ENCODE measurements at regions not wholly inside any gene's neighbourhood (a gene's known extent, or its start where the extent isn't known, plus 50 kb on each side); places are given as distances from the start of the nearest gene placed in this dataset.
"Not testable (repeated sequence)": the region's sequence is repeated elsewhere in the genome, so short reads cannot be mapped to it uniquely, and the experiment has no call there.

- no peak for DNase-seq (ENCODE audit: low spot score)
Observed at GRCh38 chr15:81723113-81723651, 322.6 kb downstream of the MEX3B start.

DNA sequence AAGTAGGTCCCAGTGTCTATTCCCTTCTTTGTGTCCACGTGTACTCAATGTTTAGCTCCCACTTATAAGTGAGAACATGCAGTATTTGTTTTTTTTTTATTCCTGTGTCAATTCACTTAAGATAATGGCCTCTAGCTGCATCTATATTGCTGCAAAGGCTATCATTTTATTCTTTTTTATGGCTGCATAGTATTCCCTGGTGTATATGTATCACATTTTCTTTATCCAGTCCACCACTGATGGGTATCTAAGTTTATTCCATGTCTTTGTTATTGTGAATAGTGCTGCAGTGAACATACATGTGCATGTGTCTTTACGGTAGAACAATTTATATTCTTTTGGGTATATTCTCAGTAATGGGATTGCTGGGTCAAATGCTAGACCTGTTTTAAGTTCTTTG is 329.4 kb downstream of the MEX3B start:
- not testable (repeated sequence) for DNase-seq (ENCODE audit: low spot score)

- DNase-seq (ENCODE audit: low spot score) = no peak
Observed at GRCh38 chr15:81710328-81710727, 335.5 kb downstream of the MEX3B start.

- not testable (repeated sequence) for DNase-seq (ENCODE audit: low spot score)
Observed at GRCh38 chr15:81706816-81707346, 332.9 kb upstream of the TMC3 start.

DNA sequence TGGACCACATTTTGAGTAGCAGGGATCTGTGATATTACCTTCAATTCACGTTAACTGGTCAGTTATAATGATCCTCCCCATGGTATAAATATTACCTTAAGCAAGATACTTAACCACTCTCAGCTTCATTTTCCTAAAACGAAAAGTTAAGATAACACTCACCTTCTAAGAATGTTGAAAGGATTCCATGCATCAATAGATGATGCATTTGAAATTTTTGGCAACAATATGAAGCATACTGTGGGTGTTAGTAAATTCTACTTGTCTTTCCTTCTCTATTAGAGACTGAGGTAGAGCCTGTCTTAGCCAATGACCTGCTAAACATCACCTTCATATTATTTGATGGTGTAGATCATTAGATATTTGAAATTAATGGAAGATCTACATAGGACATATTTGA is 331.7 kb upstream of the TMC3 start:
- DNase-seq (ENCODE audit: low spot score) = not testable (repeated sequence)

- no peak for DNase-seq (ENCODE audit: low spot score)
Observed at GRCh38 chr15:81686021-81686420, 312.0 kb upstream of the TMC3 start.

GRCh38 chr15:81685237-81685636 is 311.2 kb upstream of the TMC3 start:
- no peak for DNase-seq (ENCODE audit: low spot score)

DNA sequence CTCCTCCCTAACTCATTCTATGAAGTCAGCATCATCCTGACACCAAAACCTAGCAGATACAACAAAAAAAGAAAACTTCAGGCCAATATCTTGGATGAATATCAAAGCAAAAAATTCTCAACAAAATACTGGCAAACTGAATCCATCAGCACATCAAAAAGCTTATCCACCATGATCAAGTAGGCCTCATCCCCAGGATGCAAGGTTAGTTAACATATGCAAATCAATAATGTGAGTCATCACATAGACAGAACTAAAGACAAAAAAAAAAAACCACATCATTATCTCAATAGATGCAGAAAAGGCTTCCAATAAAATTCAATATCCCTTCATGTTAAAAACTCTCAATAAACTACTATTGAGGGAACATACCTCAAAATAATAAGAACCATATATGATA is 306.8 kb upstream of the TMC3 start:
- no peak for DNase-seq (ENCODE audit: low spot score)

- no peak for DNase-seq (ENCODE audit: low spot score)
Observed at GRCh38 chr15:81666839-81667238, 292.8 kb upstream of the TMC3 start.

GRCh38 chr15:81660976-81661375 is 287.0 kb upstream of the TMC3 start:
- no peak for DNase-seq (ENCODE audit: low spot score)

DNA sequence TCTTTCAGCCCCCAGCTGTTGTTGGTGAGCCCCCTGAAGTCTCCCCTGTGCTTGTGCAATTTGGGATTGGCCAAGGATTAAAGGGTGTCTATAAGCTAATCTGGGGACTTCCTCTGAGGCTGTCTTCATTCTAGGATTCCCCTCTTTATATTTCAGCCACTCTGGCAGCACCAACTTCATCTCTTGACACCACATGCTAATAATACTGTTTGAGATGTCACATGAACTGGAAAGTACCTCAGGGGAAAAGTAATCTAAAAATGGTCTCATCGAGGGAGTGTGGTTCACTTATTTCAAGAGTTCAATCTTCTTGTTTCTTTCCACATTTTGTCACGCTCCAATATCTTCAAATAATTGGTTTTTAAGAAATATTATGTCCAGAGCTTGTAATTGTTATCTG is 279.2 kb upstream of the TMC3 start:
- DNase-seq (ENCODE audit: low spot score) = no peak

DNA sequence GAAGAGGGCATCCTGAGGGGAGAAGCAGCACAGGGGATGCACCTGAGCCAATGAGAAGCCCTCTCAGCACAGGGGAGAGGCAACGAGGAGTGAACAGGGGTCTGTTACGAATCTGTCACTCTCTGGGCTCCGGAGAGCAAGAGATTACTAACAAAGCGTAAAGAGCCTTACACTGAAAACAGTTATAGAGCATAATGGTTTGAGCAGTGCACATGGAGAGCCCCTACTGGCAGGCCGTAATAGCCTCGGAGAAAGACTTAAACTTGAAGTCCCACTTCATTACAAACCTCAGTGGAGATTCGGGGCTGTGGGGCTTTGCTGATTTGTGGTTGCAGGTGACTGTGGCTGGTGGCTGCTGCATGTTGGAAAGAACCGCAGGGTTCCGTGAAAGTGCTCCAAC is 271.5 kb upstream of the TMC3 start:
- no peak for DNase-seq (ENCODE audit: low spot score)

GRCh38 chr15:81643771-81644170 is 269.8 kb upstream of the TMC3 start:
- no peak for DNase-seq (ENCODE audit: low spot score)

DNA sequence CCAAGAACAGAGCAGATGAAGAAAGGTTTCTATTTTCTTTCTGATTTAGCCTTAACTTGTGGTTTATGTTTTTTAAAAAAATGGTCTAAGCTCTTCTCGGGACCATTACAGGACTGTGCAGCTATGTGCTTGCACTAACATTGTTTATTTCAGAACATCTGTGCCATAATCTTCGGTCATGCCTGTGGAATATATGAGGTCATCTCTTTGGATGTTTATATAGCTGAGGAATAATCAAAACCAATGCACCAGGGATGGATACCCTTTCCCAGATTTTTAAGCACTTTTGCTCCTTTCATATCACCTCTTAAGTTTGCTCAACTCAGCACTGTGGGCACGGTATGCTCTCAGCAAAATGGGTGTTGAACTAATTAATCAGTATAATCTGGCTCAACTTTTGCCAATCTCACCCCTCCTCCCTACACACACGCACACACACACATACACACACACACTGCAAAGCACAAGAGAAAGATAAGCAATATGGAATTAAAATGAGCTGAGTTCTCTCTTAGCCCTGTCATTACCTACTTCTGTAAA is 268.5 kb upstream of the TMC3 start:
- no peak for DNase-seq (ENCODE audit: low spot score)

- not testable (repeated sequence) for DNase-seq (ENCODE audit: low spot score)
Observed at GRCh38 chr15:81636064-81636463, 262.1 kb upstream of the TMC3 start.

DNA sequence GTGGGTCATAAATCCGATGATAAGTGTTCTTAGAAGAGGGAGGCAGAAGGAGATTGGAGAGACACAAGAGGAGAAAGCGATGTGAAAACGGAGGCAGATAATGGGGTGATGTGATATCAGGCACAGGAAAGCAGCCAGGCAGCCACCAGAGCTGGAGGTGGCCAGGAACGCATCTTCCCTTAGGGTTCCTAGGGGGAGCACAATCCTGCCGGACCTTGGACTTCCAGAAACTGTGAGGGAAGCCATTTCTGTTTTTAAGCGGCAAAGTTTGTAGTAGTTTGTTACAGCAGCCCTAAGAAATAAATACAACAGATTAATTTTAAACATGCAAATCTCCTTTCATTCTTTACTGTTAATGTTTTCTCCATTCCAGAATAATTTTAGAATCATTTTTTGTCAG is 259.9 kb upstream of the TMC3 start:
- no peak for DNase-seq (ENCODE audit: low spot score)

GRCh38 chr15:81625896-81626295 is 251.9 kb upstream of the TMC3 start:
- DNase-seq (ENCODE audit: low spot score) = no peak

DNA sequence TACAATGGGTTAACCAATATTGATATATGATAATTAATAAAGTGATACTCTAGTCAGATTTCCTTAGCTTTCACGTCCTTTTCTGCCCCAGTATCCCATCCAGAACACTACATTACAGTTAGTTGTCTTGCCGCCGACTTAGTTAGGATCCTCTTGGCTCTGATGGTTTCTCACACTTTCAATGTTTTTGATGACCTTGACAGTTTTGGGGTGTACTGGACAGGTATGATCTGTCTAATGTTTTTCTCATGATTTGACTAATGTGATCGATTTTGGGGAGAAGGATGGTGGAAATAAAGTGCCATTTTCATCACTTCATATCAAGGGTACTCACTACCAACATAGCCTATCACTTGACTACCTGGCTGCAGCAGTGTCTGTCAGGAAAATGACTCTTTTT is 245.0 kb upstream of the TMC3 start:
- DNase-seq (ENCODE audit: low spot score) = no peak

- no peak for DNase-seq (ENCODE audit: low spot score)
Observed at GRCh38 chr15:81612631-81613030, 238.6 kb upstream of the TMC3 start.

DNA sequence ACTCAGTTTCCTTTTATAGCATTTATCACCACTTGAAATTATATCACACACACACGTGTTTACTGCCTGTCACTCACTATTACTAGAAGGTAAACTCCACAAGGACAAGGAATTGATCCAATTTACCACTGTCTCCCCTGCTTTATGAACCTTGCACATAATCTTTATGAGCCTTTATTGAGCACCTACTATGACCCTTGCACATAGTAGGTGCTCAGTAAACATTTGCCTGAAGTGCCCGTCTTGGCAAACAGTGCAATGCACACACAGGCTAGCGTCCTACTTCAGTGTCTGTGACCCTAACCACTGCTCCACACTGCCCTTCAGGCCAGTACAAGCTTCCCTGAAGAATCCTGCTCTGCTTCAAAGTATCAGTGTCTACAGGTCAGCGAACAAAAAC is 237.7 kb upstream of the TMC3 start:
- no peak for DNase-seq (ENCODE audit: low spot score)

DNA sequence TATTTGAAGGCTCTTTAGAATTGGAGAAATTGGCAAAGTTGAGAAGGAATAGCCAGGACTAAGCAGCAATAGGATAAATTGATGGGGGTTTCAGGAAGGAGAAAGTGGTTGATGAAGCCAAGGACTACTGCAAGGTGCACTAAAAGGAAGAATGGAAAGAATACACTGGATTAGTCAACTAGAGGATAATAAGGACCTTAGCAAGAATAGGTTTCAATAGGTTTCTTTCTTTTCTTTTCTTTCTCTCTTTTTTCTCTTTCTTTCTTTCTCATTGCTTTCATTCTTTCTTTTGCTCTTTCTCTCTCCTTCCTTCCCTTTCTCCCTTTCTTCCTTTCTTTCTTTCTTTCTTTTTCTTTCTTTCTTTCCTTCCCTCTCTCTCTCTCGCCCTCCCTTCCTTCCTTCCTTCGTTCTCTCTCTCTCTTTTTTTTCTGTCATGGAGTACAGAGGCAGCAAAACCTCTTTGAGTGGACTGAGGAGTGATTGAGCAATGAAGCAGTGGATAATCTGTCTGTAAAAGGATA is 234.4 kb upstream of the TMC3 start:
- DNase-seq (ENCODE audit: low spot score) = no peak

- no peak for DNase-seq (ENCODE audit: low spot score)
Observed at GRCh38 chr15:81604713-81605112, 230.7 kb upstream of the TMC3 start.

GRCh38 chr15:81596159-81596865 is 222.3 kb upstream of the TMC3 start:
- DNase-seq (ENCODE audit: low spot score) = peak; percentile 60
